B cell (primary cell): ENCODE measurements at regions not wholly inside any gene's neighbourhood (a gene's known extent, or its start where the extent isn't known, plus 50 kb on each side); places are given as distances from the start of the nearest gene placed in this dataset.

Experiments
- ATAC-seq: fragments of 200-7000 bp; cut with Tn5 transposase; one replicate; pipeline ENCODE4 v1.10.0; 2021; ENCODE audit warnings: low read depth, mild to moderate bottlenecking, moderate number of reproducible peaks, moderate library complexity
- CTCF ChIA-PET: fragments of 350-600 bp; sonication (Branson Sonifier 250); formaldehyde crosslinking; loops from one replicate; lab custom pipeline; 2021; ENCODE audit warnings: antibody characterized with exemption, inconsistent platforms; lab: Charles Lee
- POLR2A ChIA-PET: fragments of 350-600 bp; sonication (Branson Sonifier 250); formaldehyde crosslinking; loops from one replicate; lab custom pipeline; 2021; ENCODE audit warnings: antibody characterized with exemption; lab: Charles Lee
- DNase-seq: peaks from one replicate; pipeline ENCODE4 v3.0.0; 2013
- H2AFZ ChIP-seq: 2 replicates; pipeline ENCODE4 v1.6.1; 2012; ENCODE audit warnings: mild to moderate bottlenecking, low read depth, low read length; ENCODE audit not compliant: insufficient read depth, poor library complexity, severe bottlenecking
- H3K27ac ChIP-seq, 2 donors: 1 replicate in 1 of 2; 2 replicates in 1 of 2; pipeline ENCODE4 v1.5.1; 2012 to 2013; ENCODE audit warnings: low read length in 2 of 2, mild to moderate bottlenecking in 2 of 2, moderate library complexity in 1 of 2
- H3K27me3 ChIP-seq, 4 experiments: fragments of 200-600 bp in 1 of 4; sonication (generic) in 1 of 4; replicated peaks in 1 of 4; 1 replicate in 2 of 4; 2 replicates in 2 of 4; pipeline versions ENCODE4 v1.6.1 to v1.7.0; 2013 to 2016; ENCODE audit warnings: low read length in 3 of 4, mild to moderate bottlenecking in 2 of 4, mixed read lengths in 1 of 4, moderate library complexity in 1 of 4; ENCODE audit not compliant: insufficient read depth in 4 of 4, control insufficient read depth in 3 of 4; ENCODE audit errors: control extremely low read depth in 1 of 4
- H3K36me3 ChIP-seq, 2 experiments: replicated peaks in 1 of 2; 1 replicate in 1 of 2; 2 replicates in 1 of 2; pipeline versions ENCODE4 v1.6.1 to v1.7.1; 2013; ENCODE audit warnings: low read length in 1 of 2; ENCODE audit not compliant: insufficient read depth in 2 of 2, control insufficient read depth in 1 of 2; ENCODE audit errors: control extremely low read depth in 1 of 2, extremely low read depth in 1 of 2
- H3K4me1 ChIP-seq, 2 donors: fragments of 200-600 bp in 1 of 2; sonication (generic) in 1 of 2; 1 replicate in 1 of 2; 2 replicates in 1 of 2; pipeline versions ENCODE4 v1.5.1 to v1.6.1; 2013 to 2017; ENCODE audit warnings: low read length in 2 of 2; ENCODE audit not compliant: control insufficient read depth in 2 of 2, insufficient read depth in 2 of 2
- H3K4me2 ChIP-seq: replicated peaks from 2 replicates; pipeline ENCODE3; 2012; ENCODE audit warnings: mild to moderate bottlenecking, low read depth, low read length; ENCODE audit not compliant: poor library complexity, severe bottlenecking
- H3K4me3 ChIP-seq, 5 experiments: fragments of 200-600 bp in 1 of 5; sonication (generic) in 1 of 5; 1 replicate in 3 of 5; 2 replicates in 2 of 5; pipeline versions ENCODE4 v1.5.1 to v1.7.0; 2011 to 2016; ENCODE audit warnings: low read length in 4 of 5, mild to moderate bottlenecking in 4 of 5, low read depth in 2 of 5, control low read depth in 1 of 5, moderate library complexity in 1 of 5; ENCODE audit not compliant: insufficient read depth in 1 of 5; ENCODE audit errors: control extremely low read depth in 1 of 5, extremely low read depth in 1 of 5
- H3K79me2 ChIP-seq: fragments of 200-600 bp; sonication (generic); one replicate; pipeline ENCODE4 v1.6.0; 2016; ENCODE audit warnings: low read length; ENCODE audit not compliant: control insufficient read depth, insufficient read depth
- H3K9ac ChIP-seq: fragments of 200-600 bp; sonication (generic); 2 replicates; pipeline ENCODE4 v1.6.1; 2017; ENCODE audit warnings: mild to moderate bottlenecking, low read length, moderate library complexity
- H3K9me3 ChIP-seq, 3 donors: one replicate each; pipeline versions ENCODE4 v1.6.1 to v1.7.1; 2013; ENCODE audit warnings: low read length in 2 of 3; ENCODE audit not compliant: control insufficient read depth in 2 of 3, insufficient read depth in 1 of 3; ENCODE audit errors: control extremely low read depth in 1 of 3
- H4K20me1 ChIP-seq: 2 replicates; pipeline ENCODE4 v1.6.0; 2012; ENCODE audit warnings: mild to moderate bottlenecking, low read length; ENCODE audit not compliant: insufficient read depth, control insufficient read depth, poor library complexity, severe bottlenecking
- H3K27ac Mint-ChIP-seq: one replicate; pipeline ENCODE4 v1.8.0; 2021; ENCODE audit warnings: mixed read lengths
- H3K27me3 Mint-ChIP-seq: one replicate; pipeline ENCODE4 v1.8.0; 2021; ENCODE audit warnings: mixed read lengths
- H3K4me1 Mint-ChIP-seq: one replicate; pipeline ENCODE4 v1.8.0; 2021; ENCODE audit warnings: mixed read lengths
- H3K4me3 Mint-ChIP-seq: one replicate; pipeline ENCODE4 v1.8.0; 2021; ENCODE audit warnings: mixed read lengths
- H3K9me3 Mint-ChIP-seq: one replicate; pipeline ENCODE4 v1.8.0; 2022; ENCODE audit warnings: mixed read lengths; ENCODE audit not compliant: insufficient read depth
- CTCF ChIP-seq: fragments of 200-600 bp; IDR thresholded peaks from one replicate; pipeline ENCODE4 v1.8.0; 2022; ENCODE audit warnings: antibody characterized with exemption, mild to moderate bottlenecking
- EZH2 ChIP-seq: IDR thresholded peaks from 2 replicates; pipeline ENCODE4 v1.6.1; 2012; ENCODE audit warnings: borderline replicate concordance, low read depth, mild to moderate bottlenecking, moderate library complexity, low read length; ENCODE audit not compliant: insufficient read depth, poor library complexity, severe bottlenecking
- WGBS: methylation state at CpG from one replicate; pipeline ENCODE4 v1.1.5; 2013; ENCODE audit warnings: missing lambda C conversion rate; ENCODE audit not compliant: insufficient coverage; 5-methylcytosine and 5-hydroxymethylcytosine counted together
- intact Hi-C: fragments of 100-400 bp; cut with micrococcal nuclease; formaldehyde crosslinking; loops from one replicate; pipeline ENCODE4 v1.10.0; 2022

DNA sequence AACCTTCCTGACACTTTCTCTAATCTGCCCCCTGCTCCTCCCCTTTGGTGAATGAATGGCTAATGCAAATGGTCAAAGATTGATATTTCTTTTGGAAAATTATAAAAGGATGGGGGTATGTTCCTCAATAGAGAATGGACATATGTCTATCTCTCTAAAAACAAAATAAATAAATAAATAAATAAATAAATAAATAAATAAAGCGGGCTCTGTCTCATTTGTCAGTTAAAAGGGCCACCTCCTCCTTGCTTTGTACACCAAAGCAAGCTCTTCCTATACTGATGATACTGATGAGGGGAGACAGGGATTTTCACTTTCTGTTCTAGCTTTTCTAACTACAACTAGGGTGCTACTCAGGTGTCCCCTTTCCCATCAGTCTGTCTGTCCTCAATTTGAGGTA lies 135.5 kb upstream of the SPACA1 start:
- Histone ChIP-seq H3K27me3 (no peaks in the 10 kb centered on the region), H3K79me2 (no peaks in the 10 kb centered on the region), H3K4me1 (peaks cover 4 to 8% of the 10 kb centered on the region in 2 donors), H3K4me2 (no peak overlapping the region), H4K20me1 (no peaks in the 10 kb centered on the region), H3K4me3 (no peak overlapping the region), H2AFZ (no peak overlapping the region), H3K9me3 (peaks cover 0 to 12% (median 11%) of the 10 kb centered on the region in 3 donors), H3K36me3 (no peaks in the 10 kb centered on the region), H3K9ac (no peak overlapping the region), H3K27ac (no peak overlapping the region)
- ChIA-PET CTCF (interaction anchor here (2.3 kb wide), 1 partner anchor 18 kb away, joined by 6 read pairs; no protein-coding TSS in a partner anchor), POLR2A (no interaction called here)
- ATAC-seq (no peak), DNase-seq (no peak)
- intact Hi-C loops = no loop called here
- no CpG with 5 or more reads among the region's 1 CpG for WGBS
- Mint-ChIP-seq H3K4me1 (peaks cover 16% of the 10 kb centered on the region), H3K9me3 (peaks cover 3% of the 10 kb centered on the region), H3K27ac (no peak overlapping the region), H3K27me3 (peaks cover 6% of the 10 kb centered on the region), H3K4me3 (no peak overlapping the region)
- TF ChIP-seq CTCF = no peak
- no peak for TF ChIP-seq EZH2

DNA sequence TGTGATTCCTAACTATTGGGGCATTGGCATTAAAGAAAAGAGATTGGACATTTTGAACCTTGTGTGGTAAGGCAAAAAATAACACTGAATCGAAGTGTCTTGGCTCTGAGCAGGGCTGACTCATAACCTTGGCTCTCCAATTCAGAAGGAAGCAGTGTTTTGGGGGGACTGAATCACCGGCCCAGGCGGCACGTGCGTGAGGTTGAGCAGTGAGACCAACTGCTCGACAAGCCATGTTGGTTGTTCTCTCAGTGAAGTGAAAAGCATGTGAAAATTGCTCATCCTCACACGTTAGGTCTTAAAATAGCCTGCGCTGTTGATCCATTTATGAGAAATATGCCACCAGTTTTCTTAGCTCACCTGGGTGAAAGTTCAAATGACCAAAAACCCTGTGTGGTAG lies 137.8 kb upstream of the SPACA1 start:
- no peaks in the 10 kb centered on the region for H4K20me1 ChIP-seq
- 96% methylated on average over 6 of the region's 8 CpGs for WGBS

More for the DNA sequence above, 137.8 kb upstream of the SPACA1 start:
- Histone ChIP-seq H3K9ac (no peak overlapping the region), H2AFZ (no peak overlapping the region), H3K79me2 (no peaks in the 10 kb centered on the region), H3K27ac (no peak overlapping the region), H3K4me1 (peaks cover 4 to 7% of the 10 kb centered on the region in 2 donors), H3K36me3 (no peaks in the 10 kb centered on the region), H3K4me3 (no peak overlapping the region), H3K4me2 (no peak overlapping the region), H3K9me3 (no peaks in the 10 kb centered on the region), H3K27me3 (no peaks in the 10 kb centered on the region)
- Mint-ChIP-seq H3K27ac (no peak overlapping the region), H3K4me3 (no peak overlapping the region), H3K27me3 (peaks cover 6% of the 10 kb centered on the region), H3K9me3 (peaks cover 3% of the 10 kb centered on the region), H3K4me1 (peaks cover 15% of the 10 kb centered on the region)
- CTCF ChIA-PET = interaction anchor here (1.1 to 2.8 kb wide), 4 partner anchors 8 to 328 kb away, joined by 4 to 12 read pairs (median 4); no protein-coding TSS in a partner anchor
- POLR2A ChIA-PET = no interaction called here
- no peak for ATAC-seq
- TF ChIP-seq EZH2 (no peak), CTCF (no peak)
- DNase-seq = no peak
- intact Hi-C loops = no loop called here
